HepG2 (cell line): ENCODE measurements at regions not wholly inside any gene's neighbourhood (a gene's known extent, or its start where the extent isn't known, plus 50 kb on each side); places are given as distances from the start of the nearest gene placed in this dataset.

Experiments
- ATAC-seq: fragments of 200-7000 bp; cut with Tn5 transposase; 3 replicates; pipeline ENCODE4 v1.9.1; 2020; ENCODE audit warnings: mild to moderate bottlenecking, moderate library complexity
- BruUV-seq: library from RNA; stranded (reverse); fragments of 400-500 nt; replicated peaks from 2 replicates; lab custom pipeline; 2021; lab: Mats Ljungman, UMichigan
- CTCF ChIA-PET: fragments of 300-600 bp; formaldehyde crosslinking; extraction: SDS; loops from one replicate; lab custom pipeline; 2021; ENCODE audit warnings: low total read pairs, inconsistent platforms, low intra/inter-chr PET ratio; lab: Yijun Ruan, JAX
- POLR2A ChIA-PET: fragments of 350-600 bp; sonication (Branson Sonifier 250); formaldehyde crosslinking; loops from one replicate; lab custom pipeline; 2020; ENCODE audit warnings: antibody characterized with exemption, inconsistent platforms; lab: Yijun Ruan, JAX
- DNase-seq: peaks from one replicate; pipeline ENCODE4 v3.0.0-alpha.2; 2015; ENCODE audit warnings: low spot score
- FAIRE-seq: peaks from 3 replicates; lab custom pipeline; 2011; peaks lifted over from hg19 to GRCh38; lab: Jason Lieb, UNC
- H2AFZ ChIP-seq: one replicate; pipeline ENCODE4 v1.6.1; 2011; ENCODE audit warnings: low read length, inconsistent platforms
- H3K27ac ChIP-seq: fragments of 300-600 bp; 3 replicates; pipeline ENCODE4 v1.8.0; 2011; ENCODE audit warnings: mixed run types, mild to moderate bottlenecking, mixed read lengths, low read length, inconsistent platforms; ENCODE audit not compliant: insufficient read depth; ENCODE audit errors: extremely low read length
- H3K27me3 ChIP-seq, 2 experiments: fragments of 200-600 bp in 1 of 2; 2 replicates in 1 of 2; 3 replicates in 1 of 2; pipeline versions ENCODE4 v1.6.0 to v1.8.0; 2011; ENCODE audit warnings: low read length in 2 of 2, mild to moderate bottlenecking in 2 of 2, moderate library complexity in 2 of 2, inconsistent platforms in 1 of 2; ENCODE audit not compliant: insufficient read depth in 2 of 2, control insufficient read depth in 1 of 2
- H3K36me3 ChIP-seq, 2 experiments: fragments of 200-600 bp in 1 of 2; replicated peaks in 1 of 2; 2 replicates in 1 of 2; 3 replicates in 1 of 2; pipeline versions ENCODE4 v1.5.1 to v1.8.0; 2011; ENCODE audit warnings: low read length in 2 of 2, inconsistent platforms in 1 of 2; ENCODE audit not compliant: insufficient read depth in 2 of 2, control insufficient read depth in 1 of 2
- H3K4me1 ChIP-seq: 2 replicates; pipeline ENCODE4 v1.5.1; 2012; ENCODE audit warnings: low read length, inconsistent platforms; ENCODE audit not compliant: insufficient read depth
- H3K4me2 ChIP-seq: 2 replicates; pipeline ENCODE4 v1.6.0; 2011; ENCODE audit warnings: low read depth, low read length, inconsistent platforms
- H3K4me3 ChIP-seq, 3 experiments: fragments of 200-600 bp in 1 of 3; sonication (generic), shearing (Covaris generic) in 1 of 3; replicated peaks in 1 of 3; 2 replicates each; pipeline ENCODE4 v1.5.1; 2011 to 2016; ENCODE audit warnings: low read length in 3 of 3, inconsistent platforms in 2 of 3, low read depth in 2 of 3, mild to moderate bottlenecking in 2 of 3, control low read depth in 1 of 3, mixed read lengths in 1 of 3; ENCODE audit not compliant: insufficient read depth in 1 of 3
- H3K79me2 ChIP-seq: one replicate; pipeline ENCODE4 v1.6.1; 2011; ENCODE audit warnings: low read length, inconsistent platforms; ENCODE audit not compliant: insufficient read depth
- H3K9ac ChIP-seq: 2 replicates; pipeline ENCODE4 v1.6.0; 2011; ENCODE audit warnings: mild to moderate bottlenecking, low read depth, low read length, inconsistent platforms; ENCODE audit not compliant: insufficient read depth
- H3K9me3 ChIP-seq: 2 replicates; pipeline ENCODE4 v1.5.1; 2012; ENCODE audit warnings: mild to moderate bottlenecking, low read length
- H4K20me1 ChIP-seq: 2 replicates; pipeline ENCODE4 v1.6.0; 2011; ENCODE audit warnings: inconsistent platforms, mild to moderate bottlenecking, low read length, moderate library complexity; ENCODE audit not compliant: insufficient read depth
- GTF2F1 ChIP-seq: fragments of 150-350 bp; IDR thresholded peaks from 2 replicates; pipeline ENCODE4 v1.6.1; 2014; ENCODE audit warnings: low read length
- HNRNPK ChIP-seq: fragments of 200-400 bp; formaldehyde crosslinking; IDR thresholded peaks from 2 replicates; pipeline ENCODE4 v1.6.1; 2018; ENCODE audit warnings: low read length, low read depth, moderate library complexity, mild to moderate bottlenecking; ENCODE audit not compliant: poor library complexity, severe bottlenecking
- LBX2 ChIP-seq: sonication (generic); formaldehyde crosslinking; IDR thresholded peaks from 2 replicates; pipeline ENCODE4 v1.5.0; 2020; ENCODE audit warnings: missing genetic modification reagents, mild to moderate bottlenecking, borderline replicate concordance
- MTERF4 ChIP-seq: sonication (generic); formaldehyde crosslinking; IDR thresholded peaks from 2 replicates; pipeline ENCODE4 v1.8.0; 2023; ENCODE audit warnings: mild to moderate bottlenecking, missing genetic modification reagents
- SMAD9 ChIP-seq: sonication (generic); formaldehyde crosslinking; IDR thresholded peaks from 2 replicates; pipeline ENCODE4 v1.5.1; 2020; ENCODE audit warnings: mild to moderate bottlenecking, missing genetic modification reagents
- ZBTB4 ChIP-seq: sonication (generic); formaldehyde crosslinking; IDR thresholded peaks from 2 replicates; pipeline ENCODE4 v1.4.0; 2020; ENCODE audit warnings: missing genetic modification reagents, mild to moderate bottlenecking, borderline replicate concordance
- ZC3H4 ChIP-seq: sonication (generic); formaldehyde crosslinking; IDR thresholded peaks from 2 replicates; pipeline ENCODE4 v1.4.0; 2020; ENCODE audit warnings: missing genetic modification reagents, borderline replicate concordance
- ZNF230 ChIP-seq: sonication (generic); formaldehyde crosslinking; IDR thresholded peaks from 2 replicates; pipeline ENCODE4 v1.4.0; 2020; ENCODE audit warnings: mild to moderate bottlenecking, missing genetic modification reagents
- ZNF251 ChIP-seq: sonication (generic); formaldehyde crosslinking; IDR thresholded peaks from 2 replicates; pipeline ENCODE4 v1.9.0; 2021; ENCODE audit warnings: mild to moderate bottlenecking, missing genetic modification reagents
- ZNF292 ChIP-seq: sonication (generic); formaldehyde crosslinking; IDR thresholded peaks from 2 replicates; pipeline ENCODE4 v1.8.1; 2022; ENCODE audit warnings: mild to moderate bottlenecking, low read depth, missing genetic modification reagents, borderline replicate concordance
- ZNF550 ChIP-seq: sonication (generic); formaldehyde crosslinking; IDR thresholded peaks from 2 replicates; pipeline ENCODE4 v1.4.0; 2020; ENCODE audit warnings: mild to moderate bottlenecking, missing genetic modification reagents, borderline replicate concordance
- ZNF607 ChIP-seq: sonication (generic); formaldehyde crosslinking; IDR thresholded peaks from 2 replicates; pipeline ENCODE4 v1.5.1; 2020; ENCODE audit warnings: missing genetic modification reagents, mild to moderate bottlenecking, borderline replicate concordance
- ZNF629 ChIP-seq: sonication (generic); formaldehyde crosslinking; conservative IDR thresholded peaks from 2 replicates; pipeline ENCODE4 v1.5.0; 2020; ENCODE audit warnings: missing genetic modification reagents
- ZNF850 ChIP-seq: sonication (generic); formaldehyde crosslinking; conservative IDR thresholded peaks from 2 replicates; pipeline ENCODE4 v1.9.0; 2021; ENCODE audit warnings: mild to moderate bottlenecking, missing genetic modification reagents
- ZNF879 ChIP-seq: sonication (generic); formaldehyde crosslinking; IDR thresholded peaks from 2 replicates; pipeline ENCODE4 v1.8.1; 2023; ENCODE audit warnings: missing genetic modification reagents
- ZSCAN22 ChIP-seq: sonication (generic); formaldehyde crosslinking; IDR thresholded peaks from 2 replicates; pipeline ENCODE4 v1.4.0; 2020; ENCODE audit warnings: mild to moderate bottlenecking, missing genetic modification reagents
- in situ Hi-C: cut with HindIII; loops from 2 replicates; pipeline ENCODE4 v1.10.0; 2017; ENCODE audit warnings: low pct_unique_long_range_greater_than_20kb; ENCODE audit not compliant: extremely low pct_ligation_motif_present
- intact Hi-C: fragments of 100-400 bp; cut with micrococcal nuclease; formaldehyde crosslinking; loops from one replicate; pipeline ENCODE4 v1.10.0; 2022; ENCODE audit not compliant: unreplicated experiment

- Histone ChIP-seq H3K4me3 (no peak overlapping the region), H3K9me3 (no peaks in the 10 kb centered on the region), H3K27ac (no peak overlapping the region), H4K20me1 (no peaks in the 10 kb centered on the region), H3K79me2 (no peaks in the 10 kb centered on the region), H3K4me1 (no peaks in the 10 kb centered on the region), H2AFZ (no peak overlapping the region), H3K36me3 (no peaks in the 10 kb centered on the region), H3K4me2 (no peak overlapping the region), H3K27me3 (no peaks in the 10 kb centered on the region), H3K9ac (no peak overlapping the region)
- in situ Hi-C loops (no loop called here), intact Hi-C loops (no loop called here)
- FAIRE-seq, result no peak
- CTCF ChIA-PET, result no interaction called here
- TF ChIP-seq ZC3H4 (CRISPR knock-in tag) (no peak), ZNF607 (CRISPR knock-in tag) (no peak), GTF2F1 (no peak), ZNF629 (CRISPR knock-in tag) (no peak), ZNF850 (no peak), ZNF230 (CRISPR knock-in tag) (no peak), ZNF292 (CRISPR knock-in tag) (no peak), ZNF251 (no peak), ZSCAN22 (CRISPR knock-in tag) (no peak), LBX2 (CRISPR knock-in tag) (no peak), HNRNPK (no peak), SMAD9 (CRISPR knock-in tag) (no peak), MTERF4 (CRISPR knock-in tag) (no peak), ZNF550 (CRISPR knock-in tag) (no peak), ZNF879 (CRISPR knock-in tag) (no peak), ZBTB4 (CRISPR knock-in tag) (no peak)
- ATAC-seq, result no peak
- BruUV-seq, result no TSS peak
- POLR2A ChIA-PET, result no interaction called here
- no peak for DNase-seq
Measured at GRCh38 chrX:38859602-38860001, 58.3 kb downstream of the MID1IP1 start.
